ENCODE measurements at regions not wholly inside any gene's neighbourhood (a gene's known extent, or its start where the extent isn't known, plus 50 kb on each side); places are given as distances from the start of the nearest gene placed in this dataset.
"Not testable (repeated sequence)": the region's sequence is repeated elsewhere in the genome, so short reads cannot be mapped to it uniquely, and the experiment has no call there.

GRCh38 chr7:114813624-114814023 is 108.3 kb upstream of the MDFIC start:
- CTCF ChIA-PET: interaction anchor here (1.2 to 1.3 kb wide), 2 partner anchors 14 to 52 kb away, joined by 3 to 4 read pairs; no protein-coding TSS in a partner anchor
- intact Hi-C loops (cut with micrococcal nuclease): loop anchor here (1.0 kb wide), 1 partner anchor 9 kb away; no protein-coding TSS in a partner anchor

GRCh38 chr7:114817036-114817435 is 104.9 kb upstream of the MDFIC start:
- H3K4me1 Mint-ChIP-seq (ENCODE audit: low read depth): peaks cover 36% of the 10 kb centered on the region
- DNase-seq; H3K9me3 Mint-ChIP-seq; H3K27ac Mint-ChIP-seq; H3K36me3 Mint-ChIP-seq (ENCODE audit: low read depth); CTCF ChIA-PET; H3K27me3 Mint-ChIP-seq (ENCODE audit: low read depth); intact Hi-C loops (cut with micrococcal nuclease); H3K4me3 Mint-ChIP-seq: not testable (repeated sequence)

More at GRCh38 chr7:114813624-114814023, 108.3 kb upstream of the MDFIC start:
- peaks cover 21% of the 10 kb centered on the region for H3K4me1 Mint-ChIP-seq (ENCODE audit: low read depth)
- H3K27ac Mint-ChIP-seq: no peak overlapping the region
- peaks cover 4% of the 10 kb centered on the region for H3K9me3 Mint-ChIP-seq
- H3K36me3 Mint-ChIP-seq (ENCODE audit: low read depth): peaks cover 1% of the 10 kb centered on the region
- peaks cover 5% of the 10 kb centered on the region for H3K27me3 Mint-ChIP-seq (ENCODE audit: low read depth)
- H3K4me3 Mint-ChIP-seq: no peak overlapping the region
- no peak for DNase-seq

- CTCF ChIA-PET: no interaction called here
- peak; percentile 40 for DNase-seq
- Mint-ChIP-seq H3K4me1 (ENCODE audit: low read depth) (peaks cover 38% of the 10 kb centered on the region), H3K27ac (no peak overlapping the region), H3K4me3 (no peak overlapping the region), H3K9me3 (peaks cover 4% of the 10 kb centered on the region), H3K27me3 (ENCODE audit: low read depth) (peaks cover 7% of the 10 kb centered on the region), H3K36me3 (ENCODE audit: low read depth) (peaks cover 1% of the 10 kb centered on the region)
- intact Hi-C loops (cut with micrococcal nuclease): loop anchor here (1.0 kb wide), 3 partner anchors 15 to 20 kb away; no protein-coding TSS in a partner anchor
Observed at GRCh38 chr7:114818501-114818900, 103.4 kb upstream of the MDFIC start.

- peaks cover 27% of the 10 kb centered on the region for H3K4me1 Mint-ChIP-seq (ENCODE audit: low read depth)
- CTCF ChIA-PET: interaction anchor here (0.6 to 1.0 kb wide), 3 partner anchors 12 to 17 kb away, joined by 3 read pairs; no protein-coding TSS in a partner anchor
- intact Hi-C loops (cut with micrococcal nuclease): loop anchor here (10.0 kb wide), 1 partner anchor 1395 kb away; the partner anchor contains the start of gene TES
- H3K27ac Mint-ChIP-seq: no peak overlapping the region
- no peak for DNase-seq
- H3K9me3 Mint-ChIP-seq: peaks cover 4% of the 10 kb centered on the region
- peaks cover 1% of the 10 kb centered on the region for H3K36me3 Mint-ChIP-seq (ENCODE audit: low read depth)
- peaks cover 7% of the 10 kb centered on the region for H3K27me3 Mint-ChIP-seq (ENCODE audit: low read depth)
- no peak overlapping the region for H3K4me3 Mint-ChIP-seq
Observed at GRCh38 chr7:114819616-114820362, 102.1 kb upstream of the MDFIC start.

- H3K27me3 Mint-ChIP-seq (ENCODE audit: low read depth): peaks cover 7% of the 10 kb centered on the region
- H3K36me3 Mint-ChIP-seq (ENCODE audit: low read depth): peaks cover 7% of the 10 kb centered on the region
- peaks cover 39% of the 10 kb centered on the region for H3K4me1 Mint-ChIP-seq (ENCODE audit: low read depth)
- H3K9me3 Mint-ChIP-seq: peaks cover 14% of the 10 kb centered on the region
- intact Hi-C loops (cut with micrococcal nuclease): loop anchor here (10.0 kb wide), 1 partner anchor 1394 kb away; the partner anchor contains the start of gene TES
- no peak for DNase-seq
- H3K4me3 Mint-ChIP-seq: no peak overlapping the region
- H3K27ac Mint-ChIP-seq: peak overlapping the region; percentile 50
- CTCF ChIA-PET: no interaction called here
Observed at GRCh38 chr7:114821030-114821900, 100.6 kb upstream of the MDFIC start.

DNA sequence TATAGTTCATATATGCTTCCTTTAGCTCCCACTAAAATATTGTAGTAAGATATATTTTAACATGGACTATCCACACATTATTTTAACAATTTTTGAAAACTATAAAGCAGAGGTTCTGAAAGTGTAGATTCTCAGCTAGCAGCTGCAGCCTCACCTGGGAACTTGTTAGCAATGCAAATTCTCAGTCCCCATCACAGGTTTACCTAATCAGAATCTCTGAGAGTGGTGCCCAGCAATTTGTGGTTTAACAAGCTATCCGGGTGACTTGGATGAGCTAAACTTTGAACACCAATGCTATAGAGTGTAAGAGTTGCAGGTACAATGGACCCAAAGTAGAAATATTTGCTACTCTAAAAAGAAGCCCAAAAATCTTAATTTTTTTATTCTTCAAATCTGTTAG is 99.8 kb upstream of the MDFIC start:
- Mint-ChIP-seq H3K4me1 (ENCODE audit: low read depth) (peaks cover 41% of the 10 kb centered on the region), H3K36me3 (ENCODE audit: low read depth) (peaks cover 10% of the 10 kb centered on the region), H3K27ac (no peak overlapping the region), H3K27me3 (ENCODE audit: low read depth) (peaks cover 7% of the 10 kb centered on the region), H3K9me3 (peaks cover 18% of the 10 kb centered on the region), H3K4me3 (no peak overlapping the region)
- intact Hi-C loops (cut with micrococcal nuclease): loop anchor here (10.0 kb wide), 1 partner anchor 1393 kb away; the partner anchor contains the start of gene TES
- no peak for DNase-seq
- CTCF ChIA-PET: no interaction called here

DNA sequence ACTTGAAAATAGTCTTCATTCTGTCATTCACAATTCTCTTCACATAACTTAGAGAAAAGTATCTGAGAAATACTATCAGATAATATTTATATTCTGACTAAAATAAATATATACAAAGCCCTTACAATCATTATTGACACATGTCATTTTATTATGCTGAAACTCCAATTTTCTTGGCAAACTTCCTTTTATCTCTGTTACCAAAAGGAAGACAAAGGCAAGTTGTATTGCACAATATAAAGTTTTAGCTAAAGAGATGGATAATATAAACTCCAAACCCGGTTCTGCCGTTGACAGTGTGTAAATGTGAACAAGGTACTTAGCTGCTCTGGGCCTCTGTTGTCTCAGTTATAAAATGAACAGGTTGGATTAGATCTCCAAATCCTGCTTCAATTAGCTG is 99.0 kb upstream of the MDFIC start:
- peaks cover 15% of the 10 kb centered on the region for H3K36me3 Mint-ChIP-seq (ENCODE audit: low read depth)
- H3K27me3 Mint-ChIP-seq (ENCODE audit: low read depth): peaks cover 7% of the 10 kb centered on the region
- no peak overlapping the region for H3K27ac Mint-ChIP-seq
- H3K4me3 Mint-ChIP-seq: no peak overlapping the region
- CTCF ChIA-PET: interaction anchor here (0.8 kb wide), 1 partner anchor 24 kb away, joined by 3 read pairs; no protein-coding TSS in a partner anchor
- peaks cover 22% of the 10 kb centered on the region for H3K9me3 Mint-ChIP-seq
- DNase-seq: no peak
- peaks cover 41% of the 10 kb centered on the region for H3K4me1 Mint-ChIP-seq (ENCODE audit: low read depth)
- intact Hi-C loops (cut with micrococcal nuclease): loop anchor here (10.0 kb wide), 1 partner anchor 1392 kb away; the partner anchor contains the start of gene TES

DNA sequence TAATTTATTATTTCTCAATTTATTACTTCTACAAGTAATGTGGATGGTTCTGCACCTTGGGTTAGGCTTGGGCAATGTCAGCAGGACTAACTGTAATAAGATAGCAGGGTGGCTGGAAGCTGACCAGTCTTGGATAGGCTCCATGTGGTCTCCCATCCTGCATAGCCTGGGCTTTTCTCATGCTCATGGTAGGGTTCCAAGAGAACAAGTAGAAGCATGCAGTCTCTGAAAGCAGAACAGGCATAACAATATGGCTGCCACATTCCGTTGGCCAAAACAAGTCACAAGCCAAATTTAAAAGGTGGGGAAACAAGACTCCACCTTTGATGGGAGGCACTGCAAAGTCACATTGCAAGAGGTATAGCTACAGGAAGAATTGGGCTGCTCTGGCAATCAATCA is 98.6 kb upstream of the MDFIC start:
- CTCF ChIA-PET: interaction anchor here (0.8 kb wide), 1 partner anchor 25 kb away, joined by 3 read pairs; no protein-coding TSS in a partner anchor
- H3K27ac Mint-ChIP-seq: no peak overlapping the region
- peaks cover 26% of the 10 kb centered on the region for H3K9me3 Mint-ChIP-seq
- peaks cover 15% of the 10 kb centered on the region for H3K36me3 Mint-ChIP-seq (ENCODE audit: low read depth)
- intact Hi-C loops (cut with micrococcal nuclease): loop anchor here (10.0 kb wide), 1 partner anchor 1392 kb away; the partner anchor contains the start of gene TES
- DNase-seq: no peak
- peaks cover 7% of the 10 kb centered on the region for H3K27me3 Mint-ChIP-seq (ENCODE audit: low read depth)
- no peak overlapping the region for H3K4me3 Mint-ChIP-seq
- H3K4me1 Mint-ChIP-seq (ENCODE audit: low read depth): peaks cover 38% of the 10 kb centered on the region

- CTCF ChIA-PET: interaction anchor here (0.6 to 1.2 kb wide), 2 partner anchors 8 to 26 kb away, joined by 4 read pairs; no protein-coding TSS in a partner anchor
- intact Hi-C loops (cut with micrococcal nuclease): loop anchor here (1.0 to 10.0 kb wide), 5 partner anchors 8 to 1389 kb away; partner anchors contain the start of gene TES
- DNase-seq: peak; percentile 82
- Mint-ChIP-seq H3K27ac (peak overlapping the region; percentile 90), H3K4me3 (peak overlapping the region; percentile 32), H3K36me3 (ENCODE audit: low read depth) (peaks cover 15% of the 10 kb centered on the region), H3K9me3 (peaks cover 26% of the 10 kb centered on the region), H3K4me1 (ENCODE audit: low read depth) (peaks cover 33% of the 10 kb centered on the region), H3K27me3 (ENCODE audit: low read depth) (peaks cover 4% of the 10 kb centered on the region)
Observed at GRCh38 chr7:114825423-114825951, 96.4 kb upstream of the MDFIC start.

- DNase-seq: no peak
- peaks cover 11% of the 10 kb centered on the region for H3K36me3 Mint-ChIP-seq (ENCODE audit: low read depth)
- intact Hi-C loops (cut with micrococcal nuclease): no loop called here
- H3K27ac Mint-ChIP-seq: no peak overlapping the region
- peaks cover 42% of the 10 kb centered on the region for H3K4me1 Mint-ChIP-seq (ENCODE audit: low read depth)
- H3K4me3 Mint-ChIP-seq: no peak overlapping the region
- H3K27me3 Mint-ChIP-seq (ENCODE audit: low read depth): peaks cover 12% of the 10 kb centered on the region
- CTCF ChIA-PET: no interaction called here
- H3K9me3 Mint-ChIP-seq: peaks cover 19% of the 10 kb centered on the region
Observed at GRCh38 chr7:114830952-114831351, 90.9 kb upstream of the MDFIC start.

DNA sequence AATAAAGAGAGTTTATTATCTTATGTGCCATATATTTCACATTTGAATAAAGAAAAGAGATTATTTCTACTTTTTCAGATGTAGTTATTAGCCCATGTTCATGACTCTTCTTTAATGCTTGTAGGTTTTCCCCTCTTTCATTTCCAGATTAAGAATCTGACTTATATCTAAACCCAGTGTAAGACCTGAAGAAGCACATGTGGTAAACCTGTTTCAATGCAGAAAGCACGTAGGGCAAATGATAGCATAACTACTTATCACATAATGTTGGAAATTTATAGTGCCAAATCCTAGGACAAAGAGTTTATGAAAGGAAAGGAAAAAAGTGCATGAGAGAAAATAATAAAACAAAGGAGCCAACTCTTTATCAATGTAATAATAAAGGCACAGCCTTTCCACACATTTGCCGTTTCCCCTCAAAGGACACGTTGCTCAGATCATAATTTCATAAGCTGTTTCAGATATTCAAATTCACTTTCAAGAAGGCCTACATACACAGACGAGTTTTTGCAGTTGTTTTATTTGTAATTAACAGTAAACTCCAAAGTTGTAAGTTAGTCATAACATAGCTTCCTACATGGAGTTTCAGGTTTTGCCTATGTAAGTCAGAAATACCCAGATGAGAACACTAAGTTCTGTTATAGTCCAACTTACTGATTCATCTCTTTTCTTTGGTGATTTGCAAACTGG is 88.8 kb upstream of the MDFIC start:
- Mint-ChIP-seq H3K4me1 (ENCODE audit: low read depth) (peaks cover 37% of the 10 kb centered on the region), H3K9me3 (peaks cover 1% of the 10 kb centered on the region), H3K27me3 (ENCODE audit: low read depth) (peaks cover 14% of the 10 kb centered on the region), H3K27ac (peak overlapping the region; percentile 93), H3K4me3 (no peak overlapping the region), H3K36me3 (ENCODE audit: low read depth) (no peaks in the 10 kb centered on the region)
- CTCF ChIA-PET: interaction anchor here (0.7 to 3.1 kb wide), 5 partner anchors 8 to 91 kb away, joined by 3 to 8 read pairs (median 5); no protein-coding TSS in a partner anchor
- peak; percentile 12 for DNase-seq
- intact Hi-C loops (cut with micrococcal nuclease): loop anchor here (1.0 kb wide), 9 partner anchors 8 to 398 kb away; no protein-coding TSS in a partner anchor
